IMR-90 (cell line): ENCODE measurements at regions not wholly inside any gene's neighbourhood (a gene's known extent, or its start where the extent isn't known, plus 50 kb on each side); places are given as distances from the start of the nearest gene placed in this dataset.

Experiments
- ATAC-seq: fragments of 200-7000 bp; cut with Tn5 transposase; 2 replicates; pipeline ENCODE4 v1.9.1; 2020; ENCODE audit warnings: low read depth, mild to moderate bottlenecking, moderate library complexity
- BruUV-seq: library from RNA; stranded (reverse); fragments of 400-500 nt; replicated peaks from 2 replicates; lab custom pipeline; 2021; lab: Mats Ljungman, UMichigan
- CTCF ChIA-PET: fragments of 300-600 bp; formaldehyde crosslinking; extraction: SDS; loops from one replicate; lab custom pipeline; 2021; ENCODE audit warnings: antibody characterized with exemption; lab: Yijun Ruan, JAX
- POLR2A ChIA-PET: fragments of 300-600 bp; sonication (Branson Sonifier 250); formaldehyde crosslinking; loops from one replicate; lab custom pipeline; 2022; ENCODE audit warnings: antibody characterized with exemption; ENCODE audit not compliant: unreplicated experiment; lab: Charles Lee
- DNase-seq: peaks from one replicate; pipeline ENCODE4 v3.0.0; 2013
- H2AFZ ChIP-seq: replicated peaks from 2 replicates; pipeline ENCODE3; 2013; ENCODE audit warnings: low read length, mild to moderate bottlenecking; ENCODE audit not compliant: poor library complexity
- H2AK5ac ChIP-seq: 2 replicates; pipeline ENCODE4 v1.6.1; 2013; ENCODE audit warnings: low read depth, low read length, inconsistent platforms
- H2AK9ac ChIP-seq: replicated peaks from 2 replicates; pipeline ENCODE3; 2013; ENCODE audit warnings: mild to moderate bottlenecking, low read depth, low read length, moderate library complexity; ENCODE audit not compliant: poor library complexity
- H2BK120ac ChIP-seq: 2 replicates; pipeline ENCODE4 v1.6.1; 2013; ENCODE audit warnings: low read depth, low read length, inconsistent platforms
- H2BK15ac ChIP-seq: 3 replicates; pipeline ENCODE4 v1.6.1; 2013; ENCODE audit warnings: low read depth, low read length, inconsistent platforms
- H2BK20ac ChIP-seq: 2 replicates; pipeline ENCODE4 v1.6.1; 2013; ENCODE audit warnings: low read depth, mild to moderate bottlenecking, inconsistent platforms, low read length, moderate library complexity
- H2BK5ac ChIP-seq: 2 replicates; pipeline ENCODE4 v1.6.1; 2013; ENCODE audit warnings: mild to moderate bottlenecking, low read depth, low read length, inconsistent platforms; ENCODE audit not compliant: poor library complexity, severe bottlenecking
- H3K14ac ChIP-seq: replicated peaks from 2 replicates; pipeline ENCODE4 v1.6.1; 2013; ENCODE audit warnings: low read depth, low read length, inconsistent platforms
- H3K18ac ChIP-seq: 2 replicates; pipeline ENCODE4 v1.6.1; 2013; ENCODE audit warnings: low read depth, low read length, control low read depth
- H3K23ac ChIP-seq: 2 replicates; pipeline ENCODE4 v1.6.1; 2013; ENCODE audit warnings: low read depth, low read length, inconsistent platforms
- H3K27ac ChIP-seq: 2 replicates; pipeline ENCODE4 v1.5.1; 2013; ENCODE audit warnings: mild to moderate bottlenecking, control low read depth, low read length; ENCODE audit not compliant: insufficient read depth
- H3K27me3 ChIP-seq: 2 replicates; pipeline ENCODE4 v1.6.1; 2013; ENCODE audit warnings: low read length; ENCODE audit not compliant: control insufficient read depth, insufficient read depth
- H3K36me3 ChIP-seq: 2 replicates; pipeline ENCODE4 v1.6.1; 2013; ENCODE audit warnings: low read length, mixed read lengths; ENCODE audit not compliant: control insufficient read depth, insufficient read depth
- H3K4ac ChIP-seq: 2 replicates; pipeline ENCODE4 v1.6.1; 2013; ENCODE audit warnings: low read depth, low read length, inconsistent platforms
- H3K4me1 ChIP-seq: 2 replicates; pipeline ENCODE4 v1.6.1; 2013; ENCODE audit warnings: low read length, mixed read lengths; ENCODE audit not compliant: control insufficient read depth, insufficient read depth
- H3K4me2 ChIP-seq: 2 replicates; pipeline ENCODE4 v1.6.1; 2013; ENCODE audit warnings: low read depth, mild to moderate bottlenecking, control low read depth, low read length, moderate library complexity
- H3K4me3 ChIP-seq: 2 replicates; pipeline ENCODE4 v1.5.1; 2013; ENCODE audit warnings: low read depth, mild to moderate bottlenecking, control low read depth, low read length, moderate library complexity; ENCODE audit not compliant: insufficient read depth
- H3K56ac ChIP-seq: 2 replicates; pipeline ENCODE4 v1.6.1; 2013; ENCODE audit warnings: low read length, inconsistent platforms; ENCODE audit not compliant: insufficient read depth; ENCODE audit errors: extremely low read depth
- H3K79me1 ChIP-seq, 2 experiments: 2 replicates each; pipeline ENCODE4 v1.6.1; 2013; ENCODE audit warnings: low read length in 2 of 2, inconsistent platforms in 1 of 2, low read depth in 1 of 2
- H3K9ac ChIP-seq: 2 replicates; pipeline ENCODE4 v1.6.1; 2013; ENCODE audit warnings: low read depth, low read length, control low read depth
- H3K9me1 ChIP-seq: 2 replicates; pipeline ENCODE4 v1.6.1; 2013; ENCODE audit warnings: low read length, inconsistent platforms; ENCODE audit not compliant: insufficient read depth
- H3K9me3 ChIP-seq: 2 replicates; pipeline ENCODE4 v1.6.1; 2013; ENCODE audit warnings: low read length; ENCODE audit not compliant: control insufficient read depth, insufficient read depth
- H4K20me1 ChIP-seq: 2 replicates; pipeline ENCODE4 v1.6.1; 2013; ENCODE audit warnings: low read length, inconsistent platforms; ENCODE audit not compliant: insufficient read depth
- H4K5ac ChIP-seq: 2 replicates; pipeline ENCODE4 v1.6.1; 2013; ENCODE audit warnings: mild to moderate bottlenecking, low read depth, low read length, control low read depth
- H4K8ac ChIP-seq, 2 experiments: 2 replicates each; pipeline ENCODE4 v1.6.1; 2013; ENCODE audit warnings: low read depth in 2 of 2, low read length in 2 of 2, control low read depth in 1 of 2, inconsistent platforms in 1 of 2
- H4K91ac ChIP-seq: 2 replicates; pipeline ENCODE4 v1.6.1; 2013; ENCODE audit warnings: low read depth, low read length, inconsistent platforms; ENCODE audit not compliant: insufficient read depth
- MAZ ChIP-seq: IDR thresholded peaks from 2 replicates; pipeline ENCODE4 v1.6.1; 2012; ENCODE audit warnings: low read depth, mild to moderate bottlenecking, low read length, improper control_type of control experiment, moderate library complexity, borderline replicate concordance
- RAD21 ChIP-seq: IDR thresholded peaks from 2 replicates; pipeline ENCODE4 v1.6.1; 2012; ENCODE audit warnings: low read length, improper control_type of control experiment
- SMC3 ChIP-seq: fragments of 150-350 bp; IDR thresholded peaks from 2 replicates; pipeline ENCODE4 v1.6.1; 2016; ENCODE audit warnings: low read depth, mild to moderate bottlenecking, antibody characterized with exemption, low read length, moderate library complexity
- WGBS, 2 experiments: methylation state at CpG; one replicate each; pipeline versions ENCODE4 v1.1.5 to v1.1.7; 2013; ENCODE audit warnings: missing lambda C conversion rate in 2 of 2; ENCODE audit not compliant: insufficient read length in 1 of 2; ENCODE audit errors: extremely low coverage in 2 of 2; 5-methylcytosine and 5-hydroxymethylcytosine counted together
- dilution Hi-C: fragments of 300-500 bp; cut with HindIII; formaldehyde crosslinking; loops from one replicate; pipeline ENCODE4 v1.14.3; 2018; ENCODE audit warnings: low sequenced_read_pairs; ENCODE audit not compliant: unreplicated experiment
- in situ Hi-C: fragments of 300-500 bp; cut with MboI; formaldehyde crosslinking; loops from 3 replicates; pipeline ENCODE4 v1.14.3; 2019; ENCODE audit warnings: low sequenced_read_pairs, inconsistent platforms, mixed read lengths
- intact Hi-C: fragments of 100-400 bp; cut with micrococcal nuclease; formaldehyde crosslinking; loops from 2 replicates; pipeline ENCODE4 v1.10.0; 2022

- ATAC-seq, result no peak
- Histone ChIP-seq H3K4me3 (no peak overlapping the region), H4K91ac (no peak overlapping the region), H2BK15ac (no peak overlapping the region), H3K9me1 (no peaks in the 10 kb centered on the region), H2AK9ac (no peak overlapping the region), H2BK5ac (no peak overlapping the region), H3K14ac (no peak overlapping the region), H4K8ac (no peak overlapping the region), H3K4me2 (no peak overlapping the region), H3K9ac (no peak overlapping the region), H3K27me3 (no peaks in the 10 kb centered on the region), H2BK120ac (no peak overlapping the region), H3K36me3 (no peaks in the 10 kb centered on the region), H3K79me1 (no peaks in the 10 kb centered on the region), H3K4ac (no peak overlapping the region), H3K23ac (no peak overlapping the region), H3K9me3 (no peaks in the 10 kb centered on the region), H2AFZ (no peak overlapping the region), H3K56ac (no peak overlapping the region), H3K18ac (no peak overlapping the region), H4K20me1 (no peaks in the 10 kb centered on the region), H2BK20ac (no peak overlapping the region), H4K5ac (no peak overlapping the region), H3K27ac (no peak overlapping the region), H3K4me1 (no peaks in the 10 kb centered on the region), H2AK5ac (no peak overlapping the region)
- TF ChIP-seq MAZ (no peak), RAD21 (no peak), SMC3 (no peak)
- BruUV-seq, result no TSS peak
- in situ Hi-C loops, result no loop called here
- no CpG with 5 or more reads among the region's 3 CpGs for WGBS, 2 experiments
- ChIA-PET POLR2A (no interaction called here), CTCF (no interaction called here)
- dilution Hi-C loops, result no loop called here
- peak; percentile 10 for DNase-seq
- intact Hi-C loops, result no loop called here
These were observed 109.6 kb upstream of the ACTBL2 start for GRCh38 chr5:57592236-57592635.
